ENCODE measurements at regions not wholly inside any gene's neighbourhood (a gene's known extent, or its start where the extent isn't known, plus 50 kb on each side); places are given as distances from the start of the nearest gene placed in this dataset.

DNA sequence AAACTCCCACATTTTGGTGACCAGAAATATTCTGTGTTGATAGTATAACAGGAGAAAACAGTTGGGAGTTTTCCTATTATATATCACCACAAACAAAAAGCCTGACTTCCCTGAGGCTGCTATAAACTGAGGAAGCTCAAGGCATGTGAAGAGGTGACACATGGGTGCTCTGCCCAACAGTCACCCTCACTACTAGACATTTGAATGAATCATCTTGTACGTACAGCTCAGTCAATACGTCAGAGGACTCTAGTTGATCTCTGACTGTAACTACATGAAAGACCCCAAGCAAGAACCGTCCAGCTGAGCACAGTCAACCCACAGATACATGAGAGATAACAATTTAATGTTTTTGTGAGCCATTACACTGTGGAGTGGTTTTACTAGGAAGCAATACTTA, 338.3 kb upstream of the ATP11B start:
- Histone ChIP-seq H3K9ac (ENCODE audit: low read depth in 1 of 2, low read length in 2 of 2) (no peak overlapping the region), H3K36me3 (ENCODE audit: control insufficient read depth in 4 of 4, insufficient read depth in 3 of 4, low read depth in 1 of 4, low read length in 3 of 4) (no peaks in the 10 kb centered on the region), H3K9me3 (ENCODE audit: control insufficient read depth in 4 of 4, low read length in 3 of 4) (peaks cover 0 to 1% (median 0%) of the 10 kb centered on the region in 4 donors), H3K27me3 (ENCODE audit: control insufficient read depth in 4 of 4, insufficient read depth in 4 of 4, low read length in 3 of 4) (no peaks in the 10 kb centered on the region), H3K27ac (ENCODE audit: low read depth in 1 of 2, low read length in 2 of 2) (no peak overlapping the region), H3K4me1 (ENCODE audit: control insufficient read depth in 4 of 4, insufficient read depth in 4 of 4, low read length in 3 of 4) (no peaks in the 10 kb centered on the region), H3K4me3 (ENCODE audit: low read depth in 1 of 3, low read length in 3 of 3) (no peak overlapping the region)
- TF ChIP-seq, protein P1, sequence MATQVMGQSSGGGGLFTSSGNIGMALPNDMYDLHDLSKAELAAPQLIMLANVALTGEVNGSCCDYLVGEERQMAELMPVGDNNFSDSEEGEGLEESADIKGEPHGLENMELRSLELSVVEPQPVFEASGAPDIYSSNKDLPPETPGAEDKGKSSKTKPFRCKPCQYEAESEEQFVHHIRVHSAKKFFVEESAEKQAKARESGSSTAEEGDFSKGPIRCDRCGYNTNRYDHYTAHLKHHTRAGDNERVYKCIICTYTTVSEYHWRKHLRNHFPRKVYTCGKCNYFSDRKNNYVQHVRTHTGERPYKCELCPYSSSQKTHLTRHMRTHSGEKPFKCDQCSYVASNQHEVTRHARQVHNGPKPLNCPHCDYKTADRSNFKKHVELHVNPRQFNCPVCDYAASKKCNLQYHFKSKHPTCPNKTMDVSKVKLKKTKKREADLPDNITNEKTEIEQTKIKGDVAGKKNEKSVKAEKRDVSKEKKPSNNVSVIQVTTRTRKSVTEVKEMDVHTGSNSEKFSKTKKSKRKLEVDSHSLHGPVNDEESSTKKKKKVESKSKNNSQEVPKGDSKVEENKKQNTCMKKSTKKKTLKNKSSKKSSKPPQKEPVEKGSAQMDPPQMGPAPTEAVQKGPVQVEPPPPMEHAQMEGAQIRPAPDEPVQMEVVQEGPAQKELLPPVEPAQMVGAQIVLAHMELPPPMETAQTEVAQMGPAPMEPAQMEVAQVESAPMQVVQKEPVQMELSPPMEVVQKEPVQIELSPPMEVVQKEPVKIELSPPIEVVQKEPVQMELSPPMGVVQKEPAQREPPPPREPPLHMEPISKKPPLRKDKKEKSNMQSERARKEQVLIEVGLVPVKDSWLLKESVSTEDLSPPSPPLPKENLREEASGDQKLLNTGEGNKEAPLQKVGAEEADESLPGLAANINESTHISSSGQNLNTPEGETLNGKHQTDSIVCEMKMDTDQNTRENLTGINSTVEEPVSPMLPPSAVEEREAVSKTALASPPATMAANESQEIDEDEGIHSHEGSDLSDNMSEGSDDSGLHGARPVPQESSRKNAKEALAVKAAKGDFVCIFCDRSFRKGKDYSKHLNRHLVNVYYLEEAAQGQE (IDR thresholded peaks at IDR 0.05) = no peak
- TF ChIP-seq SP1 (IDR thresholded peaks at IDR 0.05) (no peak), RAD21 (IDR thresholded peaks at IDR 0.05) (no peak), HNF4G (IDR thresholded peaks at IDR 0.05) (no peak), NR2F2 (IDR thresholded peaks at IDR 0.05) (no peak), MAX (IDR thresholded peaks at IDR 0.05) (no peak)
- 81% methylated on average over 3 of the region's 3 CpGs for WGBS
- DNase-seq (ENCODE audit: low spot score) = no peak

DNA sequence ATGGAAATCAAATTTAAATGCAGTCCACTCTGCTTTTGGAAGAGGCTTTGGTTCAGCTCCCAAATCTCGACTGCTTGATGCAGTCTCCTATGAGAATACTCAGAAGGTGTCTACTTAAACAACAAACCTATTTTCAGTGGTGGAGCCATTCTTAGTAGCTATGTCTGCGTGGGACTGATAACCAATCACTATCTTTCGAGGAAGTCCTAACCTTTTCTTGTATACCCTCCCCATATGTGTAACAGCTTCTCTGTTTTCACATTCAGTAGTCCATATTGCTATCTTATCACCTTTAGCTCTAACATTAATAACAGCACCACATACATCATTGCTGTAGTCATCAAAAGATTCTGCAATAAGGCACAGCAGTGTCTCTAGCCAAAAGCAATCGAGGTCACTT, 333.0 kb upstream of the ATP11B start:
- H3K27ac ChIP-seq (ENCODE audit: low read depth in 1 of 2, low read length in 2 of 2) = no peak overlapping the region
- TF ChIP-seq, protein P1 (IDR thresholded peaks at IDR 0.05) = no peak
- TF ChIP-seq RXRA (IDR thresholded peaks at IDR 0.05) (no peak), TAF1 (conservative IDR thresholded peaks at IDR 0.05) (no peak)
- no peak for DNase-seq (ENCODE audit: low spot score)
- WGBS = 67% methylated on average over 4 of the region's 4 CpGs
- no peaks in the 10 kb centered on the region for H3K36me3 ChIP-seq (ENCODE audit: control insufficient read depth in 4 of 4, insufficient read depth in 3 of 4, low read depth in 1 of 4, low read length in 3 of 4)
- H3K4me1 ChIP-seq (ENCODE audit: control insufficient read depth in 4 of 4, insufficient read depth in 4 of 4, low read length in 3 of 4) = no peaks in the 10 kb centered on the region
- H3K4me3 ChIP-seq (ENCODE audit: low read depth in 1 of 3, low read length in 3 of 3) = no peak overlapping the region
- H3K9me3 ChIP-seq (ENCODE audit: control insufficient read depth in 4 of 4, low read length in 3 of 4) = no peaks in the 10 kb centered on the region
- H3K9ac ChIP-seq (ENCODE audit: low read depth in 1 of 2, low read length in 2 of 2) = no peak overlapping the region
- no peaks in the 10 kb centered on the region for H3K27me3 ChIP-seq (ENCODE audit: control insufficient read depth in 4 of 4, insufficient read depth in 4 of 4, low read length in 3 of 4)

- H3K9me3 ChIP-seq (ENCODE audit: control insufficient read depth in 4 of 4, low read length in 3 of 4) = no peaks in the 10 kb centered on the region
- DNase-seq (ENCODE audit: low spot score) = no peak
- TF ChIP-seq FOXA2 (IDR thresholded peaks at IDR 0.05) (no peak), EGR1 (IDR thresholded peaks at IDR 0.05; ENCODE audit: low read depth in 2 of 2) (no peak), HNF4G (IDR thresholded peaks at IDR 0.05) (no peak), ATF3 (IDR thresholded peaks at IDR 0.05) (no peak), TAF1 (conservative IDR thresholded peaks at IDR 0.05) (no peak), RXRA (IDR thresholded peaks at IDR 0.05) (no peak), HNF4A (conservative IDR thresholded peaks at IDR 0.05) (no peak), MAX (IDR thresholded peaks at IDR 0.05) (no peak)
- TF ChIP-seq, protein P2, sequence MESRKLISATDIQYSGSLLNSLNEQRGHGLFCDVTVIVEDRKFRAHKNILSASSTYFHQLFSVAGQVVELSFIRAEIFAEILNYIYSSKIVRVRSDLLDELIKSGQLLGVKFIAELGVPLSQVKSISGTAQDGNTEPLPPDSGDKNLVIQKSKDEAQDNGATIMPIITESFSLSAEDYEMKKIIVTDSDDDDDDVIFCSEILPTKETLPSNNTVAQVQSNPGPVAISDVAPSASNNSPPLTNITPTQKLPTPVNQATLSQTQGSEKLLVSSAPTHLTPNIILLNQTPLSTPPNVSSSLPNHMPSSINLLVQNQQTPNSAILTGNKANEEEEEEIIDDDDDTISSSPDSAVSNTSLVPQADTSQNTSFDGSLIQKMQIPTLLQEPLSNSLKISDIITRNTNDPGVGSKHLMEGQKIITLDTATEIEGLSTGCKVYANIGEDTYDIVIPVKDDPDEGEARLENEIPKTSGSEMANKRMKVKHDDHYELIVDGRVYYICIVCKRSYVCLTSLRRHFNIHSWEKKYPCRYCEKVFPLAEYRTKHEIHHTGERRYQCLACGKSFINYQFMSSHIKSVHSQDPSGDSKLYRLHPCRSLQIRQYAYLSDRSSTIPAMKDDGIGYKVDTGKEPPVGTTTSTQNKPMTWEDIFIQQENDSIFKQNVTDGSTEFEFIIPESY (IDR thresholded peaks at IDR 0.05) = no peak
- TF ChIP-seq, protein P3, sequence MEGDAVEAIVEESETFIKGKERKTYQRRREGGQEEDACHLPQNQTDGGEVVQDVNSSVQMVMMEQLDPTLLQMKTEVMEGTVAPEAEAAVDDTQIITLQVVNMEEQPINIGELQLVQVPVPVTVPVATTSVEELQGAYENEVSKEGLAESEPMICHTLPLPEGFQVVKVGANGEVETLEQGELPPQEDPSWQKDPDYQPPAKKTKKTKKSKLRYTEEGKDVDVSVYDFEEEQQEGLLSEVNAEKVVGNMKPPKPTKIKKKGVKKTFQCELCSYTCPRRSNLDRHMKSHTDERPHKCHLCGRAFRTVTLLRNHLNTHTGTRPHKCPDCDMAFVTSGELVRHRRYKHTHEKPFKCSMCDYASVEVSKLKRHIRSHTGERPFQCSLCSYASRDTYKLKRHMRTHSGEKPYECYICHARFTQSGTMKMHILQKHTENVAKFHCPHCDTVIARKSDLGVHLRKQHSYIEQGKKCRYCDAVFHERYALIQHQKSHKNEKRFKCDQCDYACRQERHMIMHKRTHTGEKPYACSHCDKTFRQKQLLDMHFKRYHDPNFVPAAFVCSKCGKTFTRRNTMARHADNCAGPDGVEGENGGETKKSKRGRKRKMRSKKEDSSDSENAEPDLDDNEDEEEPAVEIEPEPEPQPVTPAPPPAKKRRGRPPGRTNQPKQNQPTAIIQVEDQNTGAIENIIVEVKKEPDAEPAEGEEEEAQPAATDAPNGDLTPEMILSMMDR (IDR thresholded peaks at IDR 0.05; ENCODE audit: low read depth, low read length, missing input control) = no peak
Observed at GRCh38 chr3:182462152-182462551, 331.2 kb upstream of the ATP11B start.

More at GRCh38 chr3:182462152-182462551, 331.2 kb upstream of the ATP11B start:
- Histone ChIP-seq H3K27ac (ENCODE audit: low read depth in 1 of 2, low read length in 2 of 2) (no peak overlapping the region), H3K36me3 (ENCODE audit: control insufficient read depth in 4 of 4, insufficient read depth in 3 of 4, low read depth in 1 of 4, low read length in 3 of 4) (no peaks in the 10 kb centered on the region), H3K9ac (ENCODE audit: low read depth in 1 of 2, low read length in 2 of 2) (no peak overlapping the region), H3K27me3 (ENCODE audit: control insufficient read depth in 4 of 4, insufficient read depth in 4 of 4, low read length in 3 of 4) (no peaks in the 10 kb centered on the region), H3K4me3 (ENCODE audit: low read depth in 1 of 3, low read length in 3 of 3) (no peak overlapping the region), H3K4me1 (ENCODE audit: control insufficient read depth in 4 of 4, insufficient read depth in 4 of 4, low read length in 3 of 4) (no peaks in the 10 kb centered on the region)
